NCI-H1105 (cell line): ENCODE measurements at regions not wholly inside any gene's neighbourhood (a gene's known extent, or its start where the extent isn't known, plus 50 kb on each side); places are given as distances from the start of the nearest gene placed in this dataset.

ENCODE experiments used
- DNase-seq: peaks from one replicate; lab custom pipeline; 2025; lab: John Stamatoyannopoulos, UW

DNA sequence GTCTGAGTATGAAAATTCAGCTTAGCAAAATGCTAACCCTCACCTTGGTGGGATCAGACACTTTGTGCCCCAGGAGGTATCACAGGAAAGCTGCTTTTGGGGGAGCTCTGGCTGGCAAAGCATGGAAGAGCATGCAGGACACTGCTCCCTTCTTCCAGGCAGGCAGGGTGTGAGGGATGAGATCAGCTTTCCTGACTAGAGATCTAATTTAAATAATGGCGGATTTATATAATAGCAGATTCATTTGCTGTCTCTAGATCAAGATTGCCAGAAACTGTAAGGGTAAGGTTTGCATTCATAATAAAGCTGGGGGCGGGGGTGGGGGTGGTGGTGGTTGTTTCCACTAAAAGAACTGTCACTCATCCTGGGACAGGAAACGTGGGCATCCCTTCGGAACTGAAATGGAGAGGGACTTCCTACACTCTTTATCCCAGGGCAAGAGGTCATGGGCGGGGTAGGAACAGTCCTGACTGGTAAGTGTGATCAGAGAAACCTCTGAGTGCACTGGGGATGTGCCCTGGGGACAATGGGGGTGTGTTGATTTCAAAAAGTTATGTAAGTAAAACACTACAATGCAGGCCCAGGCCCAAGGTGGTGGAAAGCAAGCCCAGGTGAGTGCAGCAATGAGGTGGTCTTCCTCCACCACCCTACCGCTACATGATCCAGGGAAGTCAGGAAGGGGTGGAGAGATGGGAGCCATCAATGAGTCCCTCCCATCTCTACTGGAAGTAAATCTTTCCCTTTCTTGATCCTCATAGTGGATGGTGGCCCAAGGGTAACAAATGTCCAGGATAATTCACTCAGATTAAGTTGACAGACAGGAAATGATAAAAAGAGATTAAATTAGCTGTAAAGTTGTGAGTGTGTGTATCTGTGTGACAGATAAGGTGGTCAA is 171.4 kb upstream of the SERPINE2 start:
- no peak for DNase-seq

DNA sequence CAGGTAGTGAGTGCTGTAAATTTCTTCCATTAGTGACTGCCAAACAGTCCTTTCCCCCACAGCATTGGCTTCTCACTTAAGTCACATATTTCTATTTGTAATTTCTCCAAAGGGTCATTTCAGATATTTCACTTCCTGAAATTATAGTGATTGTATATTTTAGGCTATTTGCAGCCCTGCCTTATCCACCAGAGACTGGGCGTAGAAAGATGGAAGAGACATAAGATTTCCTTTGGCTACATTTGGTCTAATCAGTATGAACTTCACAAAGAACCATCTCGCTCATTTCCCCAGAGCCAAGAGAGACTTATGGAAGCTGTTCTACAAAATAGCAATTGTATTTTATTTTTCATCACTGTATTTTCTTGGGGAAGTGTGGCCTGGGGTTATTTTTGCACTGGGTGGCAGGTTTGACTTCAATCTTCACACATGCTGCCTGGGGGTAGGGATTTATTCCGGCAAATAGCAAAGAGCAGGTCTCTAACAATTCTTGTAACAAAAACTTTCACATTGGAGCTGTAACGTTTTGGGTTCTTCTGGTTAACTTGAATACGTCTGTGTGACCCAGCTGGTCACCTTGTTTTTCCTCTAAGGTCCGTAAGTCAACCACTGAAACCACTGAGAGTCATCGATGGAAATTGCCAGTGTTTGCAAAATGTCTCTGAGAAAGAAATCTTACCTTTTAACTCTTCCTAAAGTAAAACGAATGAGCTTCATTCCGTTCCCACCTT is 170.6 kb upstream of the SERPINE2 start:
- no peak for DNase-seq

GRCh38 chr2:224208443-224208842 is 169.4 kb upstream of the SERPINE2 start:
- DNase-seq: no peak

GRCh38 chr2:224208007-224208406 is 168.9 kb upstream of the SERPINE2 start:
- no peak for DNase-seq

GRCh38 chr2:224206816-224207215 is 167.7 kb upstream of the SERPINE2 start:
- DNase-seq: no peak

DNA sequence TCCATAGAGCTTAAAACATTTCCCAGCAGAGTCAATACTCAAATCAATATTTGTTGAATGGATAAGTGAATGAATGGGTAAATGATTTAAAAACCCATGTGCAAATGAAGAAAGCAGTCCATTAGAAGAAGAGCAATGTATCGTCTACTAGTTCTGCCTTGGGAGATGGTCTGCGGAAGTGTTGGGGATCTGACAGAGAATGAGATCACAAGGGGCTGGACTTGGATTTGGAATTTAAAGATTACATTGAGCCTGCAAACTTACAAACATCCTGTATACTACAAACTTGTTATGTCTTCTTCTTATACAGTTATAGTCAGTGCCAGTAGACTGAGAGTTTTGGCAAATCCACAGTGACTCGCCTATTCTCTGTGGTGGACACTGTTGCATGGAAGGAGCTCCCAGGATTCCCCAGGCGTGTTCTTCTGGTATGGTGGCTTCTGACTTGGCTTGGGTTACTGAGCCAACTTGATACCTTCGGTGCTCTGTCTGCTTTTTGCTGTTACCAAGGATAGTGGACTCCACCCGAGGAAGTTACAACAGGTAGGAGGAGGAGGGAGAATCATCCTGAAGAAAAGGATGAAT is 163.3 kb upstream of the SERPINE2 start:
- DNase-seq: no peak

DNA sequence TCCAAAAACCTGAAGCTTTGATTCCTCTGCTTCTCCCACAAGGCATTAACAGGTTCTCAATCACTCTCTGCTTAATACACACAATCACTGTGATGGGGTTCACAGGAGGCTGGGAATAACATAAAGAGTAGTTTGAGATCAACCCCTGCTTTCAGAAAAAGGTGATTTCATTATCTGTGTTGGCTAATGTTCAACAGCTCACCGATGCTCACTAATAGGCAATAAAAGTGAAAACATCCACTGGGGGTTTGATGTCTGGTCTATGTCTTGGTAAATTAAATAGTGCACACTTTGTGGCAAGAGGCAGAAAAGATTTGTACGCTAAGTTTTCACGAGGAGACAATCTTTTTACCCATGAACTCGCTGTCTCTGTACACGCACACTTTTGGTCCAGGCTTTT is 159.3 kb upstream of the SERPINE2 start:
- DNase-seq: no peak

GRCh38 chr2:224196810-224197209 is 157.7 kb upstream of the SERPINE2 start:
- no peak for DNase-seq

- DNase-seq: no peak
Observed at GRCh38 chr2:224195925-224196571, 157.0 kb upstream of the SERPINE2 start.

DNA sequence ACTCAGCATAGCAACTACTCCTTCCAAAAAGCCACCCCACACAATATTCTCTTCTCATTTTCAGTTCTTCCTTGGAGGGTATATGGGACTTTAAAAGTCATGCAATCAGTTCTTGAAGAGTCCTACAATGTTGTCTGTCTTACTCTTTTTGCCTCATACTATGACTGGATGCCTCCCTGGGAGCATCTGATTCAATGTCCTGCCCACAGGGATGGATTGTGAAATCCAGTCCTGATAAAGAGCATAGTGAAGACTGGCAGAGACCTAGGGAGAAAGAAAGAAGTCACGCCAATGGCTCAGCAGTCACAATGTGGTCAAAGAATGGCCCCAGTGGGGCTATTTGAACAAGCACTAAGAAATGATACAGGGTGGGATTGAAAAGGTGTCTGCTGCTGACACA is 155.1 kb upstream of the SERPINE2 start:
- DNase-seq: no peak

DNA sequence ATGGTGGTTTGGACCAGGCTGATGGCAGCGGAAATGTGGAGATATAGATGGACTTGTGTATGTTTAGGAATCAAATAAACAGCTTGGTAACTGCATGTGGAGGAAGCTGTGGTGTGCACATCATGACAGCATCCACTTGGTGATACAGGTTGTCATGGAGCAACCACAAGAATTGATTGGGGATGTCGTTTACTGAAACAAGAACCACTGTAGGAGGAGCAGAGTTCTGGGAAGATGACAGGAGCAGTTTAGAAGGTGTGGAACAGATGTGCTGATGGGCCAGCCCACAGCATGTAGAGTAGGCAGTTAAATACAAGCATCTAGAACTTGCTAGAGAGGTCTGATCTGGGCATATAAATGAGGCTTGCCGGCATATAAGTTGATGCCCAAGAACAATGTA is 152.4 kb upstream of the SERPINE2 start:
- no peak for DNase-seq

DNA sequence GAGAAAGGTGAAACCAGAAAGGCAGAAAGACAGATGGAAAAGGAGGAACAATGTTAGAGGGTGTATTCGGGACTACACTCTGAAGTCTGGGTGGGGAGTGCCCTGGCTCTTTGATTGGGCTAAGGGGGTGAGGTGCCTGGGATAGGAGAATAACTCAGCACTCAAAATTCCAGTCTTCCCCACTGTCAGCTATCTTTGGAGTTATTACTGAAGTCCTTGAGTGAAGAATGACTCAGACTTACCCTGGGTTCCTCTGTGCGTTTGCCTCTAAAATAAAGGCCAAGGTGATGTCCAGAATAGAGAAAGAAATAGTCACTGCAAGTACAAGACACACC is 151.8 kb upstream of the SERPINE2 start:
- DNase-seq: no peak

GRCh38 chr2:224190234-224190935 is 151.3 kb upstream of the SERPINE2 start:
- DNase-seq: no peak

GRCh38 chr2:224187220-224187619 is 148.1 kb upstream of the SERPINE2 start:
- DNase-seq: no peak

DNA sequence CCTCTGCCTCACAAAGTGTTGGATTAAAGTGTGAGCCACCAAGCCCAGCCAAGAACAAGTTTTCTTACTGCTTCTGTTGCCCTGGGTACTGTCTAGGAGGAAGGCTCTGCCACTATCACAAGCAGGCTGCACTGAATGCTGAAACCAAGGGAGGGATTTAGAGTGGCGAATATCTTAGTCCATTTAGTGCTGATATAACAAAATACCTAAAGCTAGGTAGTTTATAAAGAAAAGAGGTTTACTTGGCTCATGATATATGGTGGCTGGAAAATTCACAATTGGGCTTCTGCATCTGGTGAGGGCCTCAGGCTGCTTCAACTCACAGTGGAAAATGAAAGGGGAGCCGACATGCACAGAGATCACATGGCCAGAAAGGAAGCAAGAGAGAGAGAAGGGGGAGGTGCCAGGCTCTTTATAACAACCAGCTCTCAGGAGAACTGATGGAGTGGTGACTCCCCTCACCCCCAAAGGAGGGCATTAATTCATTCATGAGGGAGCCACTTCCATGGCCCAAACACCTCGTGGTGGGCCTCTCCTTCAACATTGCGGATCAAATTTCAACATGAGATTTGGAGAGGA is 146.0 kb upstream of the SERPINE2 start:
- DNase-seq: no peak

DNA sequence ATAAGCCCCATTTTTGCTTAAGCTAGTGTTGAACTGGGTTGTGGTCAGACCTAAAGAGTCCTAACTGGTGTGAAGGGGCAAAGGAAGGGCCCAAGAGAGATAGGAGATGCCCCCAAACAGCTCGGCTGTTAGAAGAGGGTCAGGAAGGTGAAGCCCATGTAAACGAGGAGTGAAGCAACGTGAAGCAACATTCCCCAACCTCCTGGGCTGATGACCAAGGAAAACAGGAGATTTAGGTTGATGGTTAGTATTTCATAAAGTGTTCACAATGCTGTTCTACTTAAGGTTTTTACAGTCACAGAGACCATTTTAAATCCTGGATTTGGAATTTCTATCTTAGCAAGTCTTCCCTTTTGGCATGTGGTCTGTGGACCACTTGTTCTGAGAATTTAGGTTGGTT is 144.0 kb upstream of the SERPINE2 start:
- DNase-seq: no peak

DNA sequence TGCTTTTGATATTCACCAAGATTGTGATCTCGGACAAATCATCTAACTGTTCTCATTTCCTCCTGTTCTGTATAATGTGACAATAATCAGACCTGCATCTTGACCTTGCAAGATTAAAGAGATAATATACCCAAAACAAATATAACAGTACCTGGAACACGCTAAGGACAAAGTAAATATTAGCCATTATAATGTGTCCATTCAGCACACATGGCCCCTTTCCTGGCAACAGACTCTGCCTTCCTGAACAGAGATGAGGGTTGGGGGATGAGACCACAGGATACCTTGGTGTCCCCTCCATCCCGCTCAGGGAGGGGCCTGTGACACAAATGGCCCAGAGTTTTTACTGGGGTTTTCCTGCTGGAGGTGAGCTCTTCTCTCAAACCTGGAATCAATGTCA is 143.4 kb upstream of the SERPINE2 start:
- no peak for DNase-seq

DNA sequence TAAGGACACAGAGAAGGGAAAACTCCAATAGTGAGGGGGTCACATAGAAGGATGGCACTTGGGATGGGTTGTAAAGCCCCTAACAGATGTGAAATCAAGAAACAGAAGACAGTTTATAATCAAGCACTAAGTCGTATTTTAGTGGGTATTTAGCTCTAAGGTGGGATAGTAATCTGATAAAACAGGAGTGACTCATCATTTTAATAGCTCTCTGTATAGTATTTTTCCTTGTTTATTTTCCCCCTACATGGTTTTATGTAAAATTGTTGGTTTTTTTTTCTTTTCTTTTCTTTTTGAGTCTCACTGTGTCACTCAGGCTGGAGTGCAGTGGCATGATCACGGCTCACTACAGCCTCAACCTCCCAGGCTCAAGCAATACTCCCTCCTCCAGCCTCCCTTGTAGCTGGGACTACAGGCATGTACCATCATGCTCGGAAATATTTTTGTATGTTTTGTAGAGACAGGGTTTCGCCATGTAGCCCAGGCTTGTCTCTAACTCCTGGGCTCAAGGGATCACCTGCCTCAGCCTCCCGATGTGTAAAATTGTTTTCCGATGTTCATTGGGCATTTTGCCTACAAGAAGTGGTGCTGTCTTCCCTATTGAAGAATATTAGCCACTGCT is 142.6 kb upstream of the SERPINE2 start:
- no peak for DNase-seq

- DNase-seq: no peak
Observed at GRCh38 chr2:224180810-224181209, 141.7 kb upstream of the SERPINE2 start.

DNA sequence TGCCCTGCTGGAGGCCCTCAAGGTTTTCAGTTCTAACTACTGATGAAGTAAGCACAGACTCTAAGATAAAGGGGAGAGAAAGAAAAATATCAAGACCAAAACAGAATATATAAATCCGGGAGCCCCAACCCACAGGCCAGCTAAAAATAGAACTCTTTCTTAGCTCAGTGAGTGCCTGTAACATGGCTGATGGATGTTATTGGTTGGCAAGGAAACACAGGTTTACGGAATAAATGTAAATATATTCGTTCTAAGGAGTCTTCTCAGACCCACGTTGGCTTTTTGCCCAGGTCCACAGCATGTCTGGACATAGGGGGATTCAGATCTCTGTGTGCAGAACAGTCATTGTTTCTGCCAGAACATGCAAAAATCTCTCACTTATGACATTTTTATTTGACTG is 139.0 kb upstream of the SERPINE2 start:
- no peak for DNase-seq

GRCh38 chr2:224175538-224175937 is 136.5 kb upstream of the SERPINE2 start:
- no peak for DNase-seq
